GM12892 (cell line): ENCODE measurements at regions not wholly inside any gene's neighbourhood (a gene's known extent, or its start where the extent isn't known, plus 50 kb on each side); places are given as distances from the start of the nearest gene placed in this dataset.
"Not testable (repeated sequence)": the region's sequence is repeated elsewhere in the genome, so short reads cannot be mapped to it uniquely, and the experiment has no call there.

Source experiments
- DNase-seq: peaks from one replicate; pipeline ENCODE4 v3.0.0; 2011; ENCODE audit not compliant: insufficient read length
- FAIRE-seq: peaks from 2 replicates; lab custom pipeline; 2011; peaks lifted over from hg19 to GRCh38; lab: Jason Lieb, UNC
- POLR2A ChIP-seq: IDR thresholded peaks from 2 replicates; pipeline ENCODE4 v1.6.1; 2011; ENCODE audit warnings: low read depth, low read length, control low read depth
- POLR2AphosphoS5 ChIP-seq: IDR thresholded peaks from 2 replicates; pipeline ENCODE4 v1.6.1; 2011; ENCODE audit warnings: low read depth, low read length, control low read depth
- TAF1 ChIP-seq: IDR thresholded peaks from 2 replicates; pipeline ENCODE4 v1.6.1; 2011; ENCODE audit warnings: low read depth, mild to moderate bottlenecking, control low read depth, low read length, borderline replicate concordance

GRCh38 chrX:3415011-3415410 is 68.6 kb upstream of the MXRA5 start:
- FAIRE-seq: no peak
- TF ChIP-seq POLR2AphosphoS5 (no peak), POLR2A (no peak), TAF1 (no peak)
- DNase-seq: no peak

- not testable (repeated sequence) for FAIRE-seq, DNase-seq
Measured at GRCh38 chrX:3411626-3412025, 65.2 kb upstream of the MXRA5 start.

- FAIRE-seq, DNase-seq: not testable (repeated sequence)
Measured at GRCh38 chrX:3409936-3410335, 63.5 kb upstream of the MXRA5 start.

- FAIRE-seq (no peak), DNase-seq (no peak)
- TF ChIP-seq TAF1 (no peak), POLR2AphosphoS5 (no peak), POLR2A (no peak)
Measured at GRCh38 chrX:3407781-3408180, 61.3 kb upstream of the MXRA5 start.

GRCh38 chrX:3407121-3407520 is 60.7 kb upstream of the MXRA5 start:
- no peak for FAIRE-seq
- DNase-seq: no peak
- TF ChIP-seq POLR2A (no peak), POLR2AphosphoS5 (no peak), TAF1 (no peak)

- no peak for FAIRE-seq
- no peak for TF ChIP-seq POLR2A
- no peak for TF ChIP-seq TAF1
- no peak for TF ChIP-seq POLR2AphosphoS5
- DNase-seq: no peak
Measured at GRCh38 chrX:3403748-3404147, 57.3 kb upstream of the MXRA5 start.
